ENCODE measurements at regions not wholly inside any gene's neighbourhood (a gene's known extent, or its start where the extent isn't known, plus 50 kb on each side); places are given as distances from the start of the nearest gene placed in this dataset.
A peak's percentile ranks its signal among the peaks of the same experiment; 100 is the strongest.
"Not testable (repeated sequence)": the region's sequence is repeated elsewhere in the genome, so short reads cannot be mapped to it uniquely, and the experiment has no call there.

DNA sequence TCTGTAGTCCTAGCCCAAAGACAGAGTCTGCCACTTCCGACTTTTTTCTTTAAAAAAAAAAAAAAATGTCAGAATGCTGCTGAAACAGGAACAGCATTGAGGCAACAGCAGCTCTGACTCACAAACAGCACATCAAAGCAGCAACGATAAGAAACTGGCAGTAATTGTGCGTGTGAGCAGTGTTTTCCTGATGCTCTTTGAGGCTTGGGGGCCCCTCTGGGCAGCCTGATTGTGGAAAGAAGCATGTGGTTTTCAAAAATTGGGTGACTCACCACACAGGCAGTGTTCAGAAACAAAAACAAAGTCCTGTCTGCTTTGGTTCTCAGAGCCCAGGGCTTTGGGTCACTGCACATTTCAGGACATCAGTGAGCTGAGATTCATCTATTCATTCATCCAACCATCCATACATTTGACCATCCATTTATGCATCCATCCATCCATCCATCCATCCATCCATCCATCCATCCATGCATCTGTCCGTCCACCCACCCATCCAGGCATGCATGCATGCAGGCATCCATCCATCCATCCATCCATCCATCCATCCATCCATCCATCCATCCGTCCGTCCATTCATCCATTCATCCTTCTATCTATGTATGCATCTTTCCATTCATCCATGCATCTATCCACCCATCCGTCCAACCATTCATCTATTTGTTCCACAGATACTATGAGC lies 308.4 kb downstream of the RPLP1 start:
- Histone ChIP-seq H3K9ac (ENCODE audit: low read depth in 1 of 2, low read length in 2 of 2) (no peak overlapping the region), H3K27ac (ENCODE audit: low read depth in 2 of 2, low read length in 2 of 2) (peak overlapping the region in 1 of 2 donors; percentile 24), H3K36me3 (ENCODE audit: control insufficient read depth in 2 of 2, insufficient read depth in 2 of 2, low read length in 2 of 2) (no peaks in the 10 kb centered on the region), H3K9me3 (ENCODE audit: control insufficient read depth in 2 of 2, low read length in 2 of 2) (no peaks in the 10 kb centered on the region), H3K4me3 (ENCODE audit: low read length in 2 of 2) (no peak overlapping the region), H3K27me3 (ENCODE audit: control insufficient read depth in 2 of 2, insufficient read depth in 2 of 2, low read length in 2 of 2) (no peaks in the 10 kb centered on the region), H3K4me1 (ENCODE audit: control insufficient read depth in 2 of 2, insufficient read depth in 2 of 2, low read length in 2 of 2) (peaks cover 12 to 27% of the 10 kb centered on the region in 2 donors)

DNA sequence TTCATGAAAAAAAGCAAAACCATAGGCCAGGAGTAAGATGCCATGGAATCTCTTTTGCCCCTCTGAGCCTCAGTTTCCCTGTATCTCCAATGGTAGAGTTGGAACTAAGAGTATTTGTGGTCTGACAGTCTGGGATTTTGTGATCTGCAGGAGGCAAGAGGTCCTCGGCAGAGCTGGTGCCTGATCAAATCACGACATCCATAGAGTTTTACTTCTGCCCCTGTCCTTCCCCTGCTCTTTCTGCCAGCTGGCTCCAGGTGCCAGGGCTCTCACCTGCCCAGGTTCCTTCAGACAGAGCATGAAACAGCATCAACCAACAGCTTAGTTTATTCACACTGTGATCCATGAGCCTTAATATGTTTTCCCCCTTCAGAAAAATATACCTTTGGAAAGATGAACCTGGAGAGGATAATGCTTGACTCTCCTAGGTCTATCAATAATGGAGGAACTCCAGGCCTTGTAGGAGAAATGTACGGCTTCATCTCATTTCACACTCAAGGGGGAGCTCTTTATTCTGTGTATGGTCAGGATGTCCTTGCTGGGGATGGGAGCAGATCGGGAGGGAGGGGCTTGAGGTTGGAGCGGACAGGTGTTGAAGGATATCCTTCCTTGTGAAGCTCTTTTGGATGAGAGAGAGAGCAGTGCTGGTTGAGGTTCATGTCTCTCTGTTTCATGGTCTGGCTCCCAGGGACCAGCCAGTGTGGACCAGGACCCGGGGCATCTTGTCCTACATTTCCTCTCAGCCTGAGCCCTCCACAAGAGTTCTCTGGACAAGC lies 309.9 kb downstream of the RPLP1 start:
- H3K36me3 ChIP-seq (ENCODE audit: control insufficient read depth in 2 of 2, insufficient read depth in 2 of 2, low read length in 2 of 2): no peaks in the 10 kb centered on the region
- H3K4me1 ChIP-seq (ENCODE audit: control insufficient read depth in 2 of 2, insufficient read depth in 2 of 2, low read length in 2 of 2): peaks cover 12 to 20% of the 10 kb centered on the region in 2 donors
- no peak overlapping the region for H3K9ac ChIP-seq (ENCODE audit: low read depth in 1 of 2, low read length in 2 of 2)
- no peak overlapping the region for H3K27ac ChIP-seq (ENCODE audit: low read depth in 2 of 2, low read length in 2 of 2)
- no peak overlapping the region for H3K4me3 ChIP-seq (ENCODE audit: low read length in 2 of 2)
- no peaks in the 10 kb centered on the region for H3K27me3 ChIP-seq (ENCODE audit: control insufficient read depth in 2 of 2, insufficient read depth in 2 of 2, low read length in 2 of 2)
- no peaks in the 10 kb centered on the region for H3K9me3 ChIP-seq (ENCODE audit: control insufficient read depth in 2 of 2, low read length in 2 of 2)

DNA sequence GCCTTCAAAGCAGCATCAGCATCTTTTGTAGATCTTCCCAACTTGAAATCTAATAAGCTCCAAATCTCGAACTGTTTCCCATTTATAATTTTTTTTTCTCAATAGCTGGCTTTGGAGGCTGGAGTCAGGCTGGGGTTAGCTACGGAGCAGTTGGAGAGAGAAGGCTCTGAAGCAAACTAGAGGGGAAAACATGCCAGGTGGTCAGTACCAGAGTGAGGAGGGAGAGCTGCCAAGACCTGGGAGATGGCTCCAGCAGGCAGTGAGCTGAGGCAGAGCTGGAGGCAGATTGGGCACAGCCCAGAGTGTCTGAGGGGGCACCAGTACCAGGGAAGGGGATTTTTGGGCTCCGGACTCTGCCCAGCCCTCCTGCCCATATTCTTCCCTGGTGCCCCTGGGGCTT lies 311.2 kb downstream of the RPLP1 start:
- Histone ChIP-seq H3K4me3 (ENCODE audit: low read length in 2 of 2) (no peak overlapping the region), H3K4me1 (ENCODE audit: control insufficient read depth in 2 of 2, insufficient read depth in 2 of 2, low read length in 2 of 2) (peaks cover 4 to 12% of the 10 kb centered on the region in 2 donors), H3K9ac (ENCODE audit: low read depth in 1 of 2, low read length in 2 of 2) (no peak overlapping the region)

DNA sequence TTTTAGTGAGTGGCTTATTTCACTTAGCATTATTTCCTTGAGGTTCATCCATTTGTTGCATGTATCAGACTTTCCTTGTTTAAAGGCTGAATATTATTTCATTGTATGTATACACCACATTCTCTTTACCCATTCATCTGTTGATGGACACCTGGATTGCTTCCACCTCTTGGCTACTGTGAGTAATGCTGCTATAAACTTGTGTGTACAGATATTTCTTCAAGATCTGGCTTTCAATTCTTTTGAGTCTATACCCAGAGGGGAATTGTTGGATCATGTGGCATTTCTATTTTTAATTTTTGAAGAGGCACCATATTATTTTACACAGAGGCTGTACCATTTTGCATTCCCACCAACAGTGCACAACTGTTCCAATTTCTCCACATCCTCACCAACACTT lies 313.5 kb downstream of the RPLP1 start:
- Histone ChIP-seq H3K27ac (ENCODE audit: low read depth in 2 of 2, low read length in 2 of 2) (no peak overlapping the region), H3K4me3 (ENCODE audit: low read length in 2 of 2) (no peak overlapping the region), H3K9me3 (ENCODE audit: control insufficient read depth in 2 of 2, low read length in 2 of 2) (no peaks in the 10 kb centered on the region), H3K36me3 (ENCODE audit: control insufficient read depth in 2 of 2, insufficient read depth in 2 of 2, low read length in 2 of 2) (no peaks in the 10 kb centered on the region), H3K27me3 (ENCODE audit: control insufficient read depth in 2 of 2, insufficient read depth in 2 of 2, low read length in 2 of 2) (no peaks in the 10 kb centered on the region), H3K9ac (ENCODE audit: low read depth in 1 of 2, low read length in 2 of 2) (no peak overlapping the region), H3K4me1 (ENCODE audit: control insufficient read depth in 2 of 2, insufficient read depth in 2 of 2, low read length in 2 of 2) (peaks cover 0 to 2% of the 10 kb centered on the region in 2 donors)

More for the DNA sequence above, 311.2 kb downstream of the RPLP1 start:
- no peaks in the 10 kb centered on the region for H3K36me3 ChIP-seq (ENCODE audit: control insufficient read depth in 2 of 2, insufficient read depth in 2 of 2, low read length in 2 of 2)
- H3K27me3 ChIP-seq (ENCODE audit: control insufficient read depth in 2 of 2, insufficient read depth in 2 of 2, low read length in 2 of 2): no peaks in the 10 kb centered on the region
- no peak overlapping the region for H3K27ac ChIP-seq (ENCODE audit: low read depth in 2 of 2, low read length in 2 of 2)
- no peaks in the 10 kb centered on the region for H3K9me3 ChIP-seq (ENCODE audit: control insufficient read depth in 2 of 2, low read length in 2 of 2)

DNA sequence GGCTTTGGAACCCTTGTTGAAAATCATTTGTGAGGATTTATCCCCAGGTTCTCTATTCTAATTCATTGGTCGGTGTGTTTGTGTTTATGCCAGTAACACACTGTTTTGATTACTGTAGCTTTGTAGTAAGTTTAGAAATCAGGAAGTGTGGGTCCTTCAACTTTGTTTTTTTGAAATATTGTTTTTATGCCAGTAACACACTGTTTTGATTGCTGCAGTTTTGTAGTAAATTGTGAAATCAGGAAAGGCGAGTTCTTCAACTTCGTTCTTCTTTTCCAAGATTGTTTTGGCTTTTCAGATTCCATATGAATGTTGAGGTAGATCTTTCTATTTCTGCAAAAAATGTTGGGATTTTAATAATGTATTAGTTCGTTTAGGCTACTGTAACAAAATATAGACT lies 314.6 kb downstream of the RPLP1 start:
- Histone ChIP-seq H3K36me3 (ENCODE audit: control insufficient read depth in 2 of 2, insufficient read depth in 2 of 2, low read length in 2 of 2) (no peaks in the 10 kb centered on the region), H3K9me3 (ENCODE audit: control insufficient read depth in 2 of 2, low read length in 2 of 2) (no peaks in the 10 kb centered on the region), H3K9ac (ENCODE audit: low read depth in 1 of 2, low read length in 2 of 2) (no peak overlapping the region), H3K27ac (ENCODE audit: low read depth in 2 of 2, low read length in 2 of 2) (no peak overlapping the region), H3K4me1 (ENCODE audit: control insufficient read depth in 2 of 2, insufficient read depth in 2 of 2, low read length in 2 of 2) (no peaks in the 10 kb centered on the region), H3K27me3 (ENCODE audit: control insufficient read depth in 2 of 2, insufficient read depth in 2 of 2, low read length in 2 of 2) (no peaks in the 10 kb centered on the region), H3K4me3 (ENCODE audit: low read length in 2 of 2) (no peak overlapping the region)

DNA sequence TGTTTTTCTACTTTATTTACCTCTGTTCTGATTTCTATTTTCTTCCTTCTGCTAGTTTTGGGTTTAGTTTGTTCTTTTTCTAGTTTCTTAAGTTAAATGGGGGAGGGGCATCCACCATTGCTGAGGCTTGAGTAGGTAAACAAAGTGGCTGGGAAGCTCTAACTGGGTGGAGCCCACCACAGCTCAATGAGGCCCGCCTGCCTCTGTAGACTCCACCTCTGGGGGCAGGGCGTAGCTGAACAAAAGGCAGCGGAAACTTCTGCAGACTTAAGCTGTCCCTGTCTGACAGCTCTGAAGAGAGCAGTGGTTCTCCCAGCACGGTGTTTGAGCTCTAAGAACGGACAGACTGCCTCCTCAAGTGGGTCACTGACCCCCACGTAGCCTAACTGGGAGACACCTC lies 316.7 kb downstream of the RPLP1 start:
- not testable (repeated sequence) for H3K27ac ChIP-seq (ENCODE audit: low read depth in 2 of 2, low read length in 2 of 2); H3K9ac ChIP-seq (ENCODE audit: low read depth in 1 of 2, low read length in 2 of 2); H3K4me3 ChIP-seq (ENCODE audit: low read length in 2 of 2); H3K4me1 ChIP-seq (ENCODE audit: control insufficient read depth in 2 of 2, insufficient read depth in 2 of 2, low read length in 2 of 2); H3K36me3 ChIP-seq (ENCODE audit: control insufficient read depth in 2 of 2, insufficient read depth in 2 of 2, low read length in 2 of 2); H3K9me3 ChIP-seq (ENCODE audit: control insufficient read depth in 2 of 2, low read length in 2 of 2); H3K27me3 ChIP-seq (ENCODE audit: control insufficient read depth in 2 of 2, insufficient read depth in 2 of 2, low read length in 2 of 2)

DNA sequence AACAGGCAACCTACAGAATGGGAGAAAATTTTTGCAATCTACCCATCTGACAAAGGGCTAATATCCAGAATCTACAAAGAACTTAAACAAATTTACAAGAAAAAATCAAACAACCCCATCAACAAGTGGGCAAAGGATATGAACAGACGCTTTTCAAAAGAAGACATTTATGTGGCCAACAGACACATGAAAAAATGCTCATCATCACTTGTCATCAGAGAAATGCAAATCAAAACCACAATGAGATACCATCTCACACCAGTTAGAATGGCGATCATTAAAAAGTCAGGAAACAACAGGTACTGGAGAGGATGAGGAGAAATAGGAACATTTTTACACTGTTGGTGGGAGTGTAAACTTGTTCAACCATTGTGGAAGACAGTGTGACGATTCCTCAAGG lies 321.6 kb downstream of the RPLP1 start:
- H3K4me3 ChIP-seq (ENCODE audit: low read length in 2 of 2); H3K36me3 ChIP-seq (ENCODE audit: control insufficient read depth in 2 of 2, insufficient read depth in 2 of 2, low read length in 2 of 2); H3K9me3 ChIP-seq (ENCODE audit: control insufficient read depth in 2 of 2, low read length in 2 of 2); H3K4me1 ChIP-seq (ENCODE audit: control insufficient read depth in 2 of 2, insufficient read depth in 2 of 2, low read length in 2 of 2); H3K27ac ChIP-seq (ENCODE audit: low read depth in 2 of 2, low read length in 2 of 2); H3K27me3 ChIP-seq (ENCODE audit: control insufficient read depth in 2 of 2, insufficient read depth in 2 of 2, low read length in 2 of 2); H3K9ac ChIP-seq (ENCODE audit: low read depth in 1 of 2, low read length in 2 of 2): not testable (repeated sequence)

DNA sequence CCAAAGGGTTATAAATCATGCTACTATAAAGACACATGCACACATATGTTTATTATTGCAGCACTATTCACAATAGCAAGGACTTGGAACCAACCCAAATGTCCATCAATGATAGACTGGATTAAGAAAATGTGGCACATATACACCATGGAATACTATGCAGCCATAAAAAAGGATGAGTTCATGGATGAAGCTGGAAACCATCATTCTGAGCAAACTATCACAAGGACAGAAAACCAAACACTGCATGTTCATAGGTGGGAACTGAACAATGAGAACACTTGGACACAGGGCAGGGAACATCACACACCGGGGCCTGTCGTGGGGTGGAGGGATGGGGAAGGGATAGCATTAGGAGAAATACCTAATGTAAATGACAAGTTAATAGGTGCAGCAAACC lies 322.1 kb downstream of the RPLP1 start:
- not testable (repeated sequence) for H3K27me3 ChIP-seq (ENCODE audit: control insufficient read depth in 2 of 2, insufficient read depth in 2 of 2, low read length in 2 of 2); H3K27ac ChIP-seq (ENCODE audit: low read depth in 2 of 2, low read length in 2 of 2); H3K4me3 ChIP-seq (ENCODE audit: low read length in 2 of 2); H3K36me3 ChIP-seq (ENCODE audit: control insufficient read depth in 2 of 2, insufficient read depth in 2 of 2, low read length in 2 of 2); H3K9me3 ChIP-seq (ENCODE audit: control insufficient read depth in 2 of 2, low read length in 2 of 2); H3K9ac ChIP-seq (ENCODE audit: low read depth in 1 of 2, low read length in 2 of 2); H3K4me1 ChIP-seq (ENCODE audit: control insufficient read depth in 2 of 2, insufficient read depth in 2 of 2, low read length in 2 of 2)

DNA sequence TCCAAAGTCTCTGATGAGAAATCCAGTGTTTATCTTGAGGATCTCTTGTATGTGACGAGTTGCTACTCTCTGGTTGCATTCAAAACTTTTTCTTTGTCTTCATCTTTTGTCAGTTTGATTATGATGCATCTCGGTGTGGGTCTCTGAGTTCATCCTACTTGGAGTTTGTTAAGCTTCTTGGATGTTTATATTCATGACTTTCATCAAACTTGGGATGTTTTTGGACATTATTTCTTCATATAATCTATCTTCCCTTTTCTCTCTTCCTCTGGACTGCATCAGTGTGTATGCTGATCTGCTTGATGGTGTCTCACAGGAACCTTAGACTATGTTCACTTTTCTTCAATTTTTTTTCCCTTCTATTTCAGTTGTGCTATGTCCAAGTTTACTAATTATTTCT lies 320.4 kb downstream of the TLE3 start:
- no peaks in the 10 kb centered on the region for H3K36me3 ChIP-seq (ENCODE audit: control insufficient read depth in 2 of 2, insufficient read depth in 2 of 2, low read length in 2 of 2)
- H3K27ac ChIP-seq (ENCODE audit: low read depth in 2 of 2, low read length in 2 of 2): no peak overlapping the region
- H3K9ac ChIP-seq (ENCODE audit: low read depth in 1 of 2, low read length in 2 of 2): no peak overlapping the region
- no peaks in the 10 kb centered on the region for H3K27me3 ChIP-seq (ENCODE audit: control insufficient read depth in 2 of 2, insufficient read depth in 2 of 2, low read length in 2 of 2)
- no peaks in the 10 kb centered on the region for H3K4me1 ChIP-seq (ENCODE audit: control insufficient read depth in 2 of 2, insufficient read depth in 2 of 2, low read length in 2 of 2)
- no peaks in the 10 kb centered on the region for H3K9me3 ChIP-seq (ENCODE audit: control insufficient read depth in 2 of 2, low read length in 2 of 2)
- H3K4me3 ChIP-seq (ENCODE audit: low read length in 2 of 2): no peak overlapping the region

DNA sequence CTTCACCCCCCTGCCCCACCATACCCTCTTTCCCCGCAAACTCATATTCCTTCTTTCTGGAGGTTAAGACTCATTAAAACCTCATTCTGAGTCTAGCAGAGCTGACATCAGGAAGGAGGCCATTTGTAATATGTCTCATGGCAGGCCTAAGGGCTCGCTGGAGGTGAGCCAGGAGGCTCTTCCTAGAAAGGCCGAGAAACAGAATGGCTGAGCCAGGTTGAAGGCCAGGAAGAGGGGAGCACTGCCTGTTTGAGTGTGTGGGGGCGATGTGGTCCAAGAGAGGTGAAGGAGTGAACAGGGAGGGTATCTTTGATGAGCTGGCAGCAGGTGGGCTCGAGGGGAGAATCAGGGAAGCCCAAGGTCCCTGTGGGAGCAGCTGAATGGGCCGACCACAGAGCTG lies 317.3 kb downstream of the TLE3 start:
- no peak overlapping the region for H3K4me3 ChIP-seq (ENCODE audit: low read length in 2 of 2)
- no peaks in the 10 kb centered on the region for H3K36me3 ChIP-seq (ENCODE audit: control insufficient read depth in 2 of 2, insufficient read depth in 2 of 2, low read length in 2 of 2)
- no peak overlapping the region for H3K27ac ChIP-seq (ENCODE audit: low read depth in 2 of 2, low read length in 2 of 2)
- no peaks in the 10 kb centered on the region for H3K27me3 ChIP-seq (ENCODE audit: control insufficient read depth in 2 of 2, insufficient read depth in 2 of 2, low read length in 2 of 2)
- H3K9me3 ChIP-seq (ENCODE audit: control insufficient read depth in 2 of 2, low read length in 2 of 2): no peaks in the 10 kb centered on the region
- no peak overlapping the region for H3K9ac ChIP-seq (ENCODE audit: low read depth in 1 of 2, low read length in 2 of 2)
- no peaks in the 10 kb centered on the region for H3K4me1 ChIP-seq (ENCODE audit: control insufficient read depth in 2 of 2, insufficient read depth in 2 of 2, low read length in 2 of 2)

Measured in mucosa of rectum (tissue), 2 donors.